Activated CD4-positive, alpha-beta T cell treated with anti-CD3 and anti-CD28 coated beads for 24 hours (primary cell): ENCODE measurements at regions not wholly inside any gene's neighbourhood (a gene's known extent, or its start where the extent isn't known, plus 50 kb on each side); places are given as distances from the start of the nearest gene placed in this dataset.
A peak's percentile ranks its signal among the peaks of the same experiment; 100 is the strongest.
"Not testable (repeated sequence)": the region's sequence is repeated elsewhere in the genome, so short reads cannot be mapped to it uniquely, and the experiment has no call there.

Experiments used
- DNase-seq, 2 donors: peaks; one replicate each; pipeline ENCODE4 v3.0.0-alpha.2; 2020; ENCODE audit warnings: low read depth in 2 of 2

DNA sequence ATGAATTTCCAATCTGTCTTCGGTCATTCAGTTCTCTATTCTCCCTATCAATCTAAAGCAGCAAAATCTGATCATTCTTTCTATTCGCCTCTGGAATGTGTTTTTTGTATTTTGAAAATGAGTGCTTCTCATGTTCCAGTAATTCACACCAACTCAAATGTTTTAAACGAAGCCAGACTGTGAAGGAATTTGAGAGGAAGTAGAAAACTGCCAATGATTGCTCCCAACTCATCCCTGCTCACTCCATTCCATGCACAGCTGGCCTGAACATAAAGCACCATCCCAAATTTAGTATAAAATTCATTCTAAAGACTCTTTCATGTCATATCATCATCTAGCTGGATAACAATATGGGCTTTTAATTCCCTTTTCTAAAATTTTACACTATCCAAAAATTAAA is 123.8 kb downstream of the DUSP6 start:
- DNase-seq = no peak

DNA sequence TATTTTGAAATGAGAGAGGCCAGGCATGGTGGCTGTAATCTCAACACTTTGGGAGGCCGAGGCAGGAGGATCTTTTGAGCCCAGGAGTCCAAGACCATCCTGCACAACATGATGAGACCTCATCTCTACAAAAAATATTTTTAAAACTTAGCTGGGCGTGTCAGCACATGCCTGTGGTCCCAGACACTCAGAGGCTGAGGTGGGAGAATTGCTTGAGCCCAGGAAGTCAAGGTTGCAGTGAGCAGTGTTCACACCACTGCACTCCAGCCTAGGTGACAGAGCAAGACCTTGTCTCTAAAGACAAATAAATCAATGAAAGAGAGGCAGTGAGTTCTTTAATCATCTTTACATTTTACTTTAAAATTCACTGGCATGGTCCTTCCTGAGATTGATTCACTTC is 124.5 kb downstream of the DUSP6 start:
- DNase-seq = no peak

DNA sequence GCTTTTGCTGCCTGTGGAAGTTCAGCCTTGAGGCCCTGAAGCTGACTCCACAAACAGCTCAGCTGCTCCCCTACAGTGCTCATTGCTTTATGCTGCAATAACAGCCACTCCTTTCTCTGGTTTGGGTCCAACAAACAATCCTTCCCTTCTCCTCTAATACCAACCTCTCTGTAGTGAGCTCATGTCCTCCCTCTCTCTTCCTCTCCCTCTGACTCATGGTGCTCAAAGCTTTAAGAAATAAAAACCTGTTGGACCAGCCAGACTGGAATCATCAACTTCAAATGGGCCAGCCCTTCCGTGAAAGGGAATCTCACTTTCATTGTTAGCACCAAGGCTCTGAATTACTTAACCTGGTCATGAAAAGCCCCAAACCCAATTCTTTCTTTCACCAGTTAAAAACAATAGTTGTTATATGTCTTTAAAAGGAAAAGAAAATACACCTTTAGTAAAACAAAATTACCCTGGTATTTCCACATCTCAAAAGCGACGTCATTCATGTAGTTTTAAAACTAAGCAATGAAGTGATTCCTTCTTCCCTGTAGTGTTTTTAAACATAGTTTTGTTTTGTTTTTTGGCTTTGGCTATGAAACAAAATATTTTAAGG is 126.4 kb downstream of the DUSP6 start:
- peak; percentile 14 to 28 for DNase-seq

DNA sequence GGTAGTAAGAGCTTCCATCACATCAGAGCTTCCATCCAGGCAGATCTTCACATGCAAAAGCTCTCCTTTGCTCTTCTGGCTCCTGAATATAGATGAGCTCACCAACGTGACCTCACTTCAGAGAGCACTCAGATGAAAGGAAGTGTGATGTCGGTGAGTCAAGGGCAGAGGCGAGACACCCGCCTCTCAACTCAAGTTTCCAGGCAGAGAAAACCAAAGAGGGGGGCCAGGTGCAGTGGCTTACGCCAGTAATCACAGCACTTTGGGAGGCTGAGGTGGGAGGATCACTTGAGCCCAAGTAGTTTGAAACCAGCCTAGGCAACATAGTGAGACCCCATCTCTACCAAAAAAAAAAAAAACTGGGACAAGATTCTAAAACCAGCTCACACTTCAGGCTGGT is 126.9 kb downstream of the DUSP6 start:
- peak; percentile 60 to 69 for DNase-seq

DNA sequence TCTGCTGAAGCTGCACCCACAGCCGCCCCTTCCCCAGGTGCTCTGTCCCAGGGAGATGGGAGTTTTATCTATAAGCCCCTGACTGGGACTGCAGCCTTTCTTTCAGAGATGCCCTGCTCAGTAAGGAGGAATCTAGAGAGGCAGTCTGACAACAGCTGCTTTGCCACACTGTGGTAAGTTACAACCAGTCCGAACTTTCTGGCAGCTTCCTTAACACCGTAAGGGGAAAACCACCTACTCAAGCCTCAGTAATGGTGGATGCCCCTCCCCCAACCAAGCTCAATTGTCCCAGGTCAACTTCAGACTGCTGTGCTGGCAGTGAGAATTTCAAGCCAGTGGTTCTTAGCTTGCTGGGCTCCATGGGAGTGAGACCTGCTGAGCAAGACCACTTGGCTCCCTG is 129.7 kb downstream of the DUSP6 start:
- not testable (repeated sequence) for DNase-seq

DNA sequence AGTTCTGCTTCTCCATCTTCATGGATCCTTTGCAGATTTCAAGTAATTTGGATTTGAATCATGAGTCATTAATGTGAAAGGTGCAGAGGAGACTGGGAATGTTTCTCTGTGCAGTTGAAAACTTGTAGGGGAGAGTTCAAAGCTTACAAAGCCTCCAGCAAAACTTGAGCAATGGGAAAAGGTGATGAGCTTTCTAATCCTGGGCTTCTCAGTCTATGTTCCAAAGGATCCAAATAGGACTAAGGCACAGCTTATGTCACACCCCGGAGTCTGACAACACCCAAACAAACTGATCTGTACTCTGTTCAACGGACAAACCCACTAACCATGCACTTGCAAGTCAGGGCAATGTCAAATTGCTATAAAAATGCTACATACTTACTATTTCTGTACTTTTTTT is 134.8 kb downstream of the DUSP6 start:
- DNase-seq = no peak

DNA sequence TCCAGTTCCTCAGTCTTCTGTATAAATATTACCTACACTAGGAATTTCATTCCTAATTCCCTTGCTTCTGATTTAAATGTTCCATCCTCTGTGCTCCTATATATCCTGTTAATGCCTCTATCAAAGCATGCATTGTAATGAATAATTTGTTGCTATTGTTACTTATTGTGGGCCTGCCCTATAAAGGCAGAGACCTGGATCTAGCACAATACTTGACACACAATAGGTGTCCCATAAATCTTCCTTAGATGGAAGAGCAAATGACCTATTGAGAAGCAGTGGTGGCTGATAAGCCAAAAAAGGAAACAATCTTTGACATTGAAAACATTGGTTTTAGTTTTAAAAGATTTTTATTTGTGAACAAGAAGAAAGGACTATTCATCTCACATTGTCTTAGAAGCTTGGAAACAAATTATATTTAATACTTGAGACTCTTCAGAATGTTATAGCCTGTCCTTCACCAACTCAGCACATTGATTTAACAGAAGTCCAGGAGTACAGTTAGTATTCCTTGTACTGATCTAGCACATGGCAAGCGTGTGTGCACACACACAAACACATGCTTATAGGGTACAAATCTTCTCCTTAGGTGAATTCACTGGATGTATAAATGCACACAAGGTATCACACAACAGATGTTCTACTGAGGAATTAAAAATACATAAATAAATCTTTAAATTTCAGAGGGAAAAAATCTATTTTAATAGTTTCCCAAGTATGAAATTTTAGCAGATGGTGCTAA is 135.9 kb downstream of the DUSP6 start:
- DNase-seq = no peak

DNA sequence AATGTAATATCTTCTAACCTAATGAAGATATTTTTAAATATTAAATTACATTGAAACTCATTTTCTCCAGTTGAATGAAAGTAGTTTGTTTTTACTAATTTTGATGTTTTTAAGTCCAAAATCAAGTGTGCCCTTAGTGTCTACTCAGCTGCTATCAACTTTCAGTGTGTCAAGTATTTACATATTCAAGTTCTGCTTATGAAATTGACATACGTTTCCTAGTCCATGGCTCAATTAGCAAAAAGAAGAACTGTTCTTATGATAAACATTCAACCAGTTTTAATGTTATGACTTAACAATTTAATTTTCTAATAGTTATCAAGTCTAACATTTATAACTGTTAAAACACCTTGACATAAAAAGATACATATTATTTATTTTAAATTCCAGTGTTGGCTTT is 137.1 kb downstream of the DUSP6 start:
- DNase-seq = no peak

DNA sequence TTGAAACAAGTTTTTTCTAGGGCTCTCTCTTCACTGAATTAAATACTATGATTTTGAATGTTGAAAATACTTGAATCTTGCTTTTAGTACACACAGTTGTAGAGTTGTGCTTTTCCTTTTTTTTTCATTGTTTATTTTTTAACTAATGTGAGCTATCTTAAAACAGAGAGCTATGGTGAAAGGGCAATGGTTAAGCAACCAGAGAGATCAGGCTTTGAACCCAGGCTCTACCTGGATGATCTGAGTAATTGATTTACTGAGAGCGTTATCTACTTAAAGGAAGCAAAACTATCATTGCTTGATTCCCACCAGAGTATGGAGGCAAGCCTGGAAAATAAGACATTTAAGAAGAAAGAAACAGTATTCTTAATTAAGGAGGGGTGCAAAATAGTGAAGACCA is 138.6 kb downstream of the DUSP6 start:
- no peak for DNase-seq

DNA sequence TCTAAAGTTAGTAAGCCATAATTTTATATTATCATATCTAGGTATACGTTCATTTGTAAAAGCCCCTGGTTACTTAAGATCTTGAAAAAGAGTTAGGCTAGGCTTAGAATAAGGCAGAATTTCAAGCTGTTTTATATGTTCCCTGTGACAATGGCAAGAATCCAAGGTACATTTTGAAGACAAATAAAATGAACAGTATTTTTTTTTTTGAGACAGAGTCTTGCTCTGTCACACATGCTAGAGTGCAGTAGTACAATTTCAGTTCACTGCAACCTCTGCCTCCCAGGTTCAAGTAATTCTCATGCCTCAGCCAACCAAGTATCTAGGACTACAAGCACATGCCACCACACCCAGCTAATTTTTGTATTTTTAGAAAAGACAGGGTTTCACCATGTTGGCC is 139.2 kb downstream of the DUSP6 start:
- DNase-seq = no peak

DNA sequence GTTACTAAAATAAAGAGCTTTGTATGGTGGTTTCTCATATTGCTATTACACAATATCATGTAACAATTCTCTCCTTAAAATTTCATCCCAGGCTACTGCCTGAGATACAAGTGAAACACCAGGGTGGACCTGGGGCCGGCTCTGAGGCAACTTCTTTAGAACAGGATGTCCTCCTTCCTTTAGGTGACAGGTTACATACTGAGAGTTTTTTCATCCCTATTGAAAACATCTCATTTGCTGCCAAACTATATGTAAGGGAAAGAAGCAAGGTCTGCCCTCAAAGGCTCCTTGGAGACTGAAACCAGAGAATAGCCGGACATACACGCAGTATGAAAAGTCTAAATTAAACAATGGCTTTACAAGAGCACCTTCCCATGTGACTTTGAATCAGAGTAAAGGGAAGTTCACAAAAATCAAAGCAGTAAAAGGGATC is 139.9 kb downstream of the DUSP6 start:
- no peak for DNase-seq

DNA sequence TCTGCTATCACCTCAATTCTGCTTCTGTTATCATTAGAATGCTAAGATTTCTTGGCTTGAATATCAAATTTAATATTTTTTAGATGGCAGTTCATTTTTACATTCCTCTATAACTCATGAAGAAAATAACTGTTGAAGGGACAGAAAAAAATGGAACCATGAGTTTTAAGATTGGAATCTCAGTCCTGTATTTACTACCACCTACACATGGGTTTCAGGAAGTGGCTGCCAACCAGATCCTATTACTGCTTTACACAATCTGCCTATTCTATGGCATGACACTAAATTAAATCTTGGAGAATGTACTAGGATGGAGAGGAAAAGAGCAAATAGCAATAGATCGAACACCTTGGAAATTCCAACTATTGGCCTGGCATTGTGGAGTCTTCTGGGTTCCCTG is 140.8 kb downstream of the DUSP6 start:
- no peak for DNase-seq

DNA sequence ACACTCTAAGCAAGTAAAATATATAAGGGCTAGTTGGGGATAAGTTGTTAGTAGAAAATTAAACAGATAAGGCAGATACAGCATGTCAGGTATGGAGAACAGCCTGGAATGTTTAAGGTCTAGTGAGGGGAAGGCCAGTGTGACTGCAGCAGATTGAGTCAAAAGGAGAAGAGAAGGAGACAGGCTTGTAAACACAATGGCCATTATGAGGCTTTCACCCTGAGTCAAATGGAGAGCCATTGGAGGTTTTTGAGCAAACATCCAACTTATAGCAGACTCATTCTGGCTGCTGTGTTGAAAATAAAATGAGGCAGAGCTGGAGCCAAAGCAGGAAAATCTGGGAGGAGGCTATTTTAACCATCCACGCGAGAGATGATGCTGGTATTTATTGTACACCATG is 142.0 kb downstream of the DUSP6 start:
- no peak for DNase-seq

DNA sequence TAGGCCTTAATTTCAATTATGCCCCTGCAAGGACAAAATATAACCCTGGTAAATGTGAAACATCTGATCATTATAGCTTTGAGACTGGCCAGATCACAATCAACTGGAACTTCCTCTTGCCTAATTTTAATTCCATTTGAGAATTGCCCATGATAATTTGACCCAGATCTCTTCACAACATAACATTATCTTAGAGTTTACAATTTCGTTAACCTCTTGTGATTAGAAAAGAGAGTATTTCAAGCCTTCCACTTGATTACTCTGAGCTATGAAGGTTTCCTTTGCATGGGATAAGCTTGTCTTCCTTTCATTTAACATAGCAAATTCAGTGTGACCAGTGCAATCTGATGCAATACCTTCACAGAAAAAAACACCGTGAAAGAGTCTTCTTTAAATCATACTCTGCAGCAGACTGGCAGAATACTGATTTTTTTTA is 143.6 kb downstream of the DUSP6 start:
- DNase-seq = no peak

DNA sequence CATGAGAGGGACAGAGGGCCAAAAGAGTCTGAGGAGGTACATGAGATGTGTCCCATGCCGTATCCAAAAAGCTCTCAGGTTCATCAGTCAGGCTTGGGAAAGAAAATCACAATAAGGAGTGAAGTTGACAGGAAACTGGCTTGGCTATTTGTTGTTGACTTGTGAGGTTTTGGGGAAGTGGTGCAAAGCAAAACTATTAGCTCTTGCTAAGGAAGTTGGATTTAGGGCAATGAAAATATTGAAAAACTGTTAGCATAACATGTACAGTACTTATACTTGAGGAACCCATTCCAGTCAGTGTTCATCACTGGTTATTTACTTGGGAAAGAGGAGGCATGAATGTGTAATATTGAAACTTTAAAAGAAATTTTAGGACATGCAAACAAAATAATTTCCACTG is 145.9 kb downstream of the DUSP6 start:
- no peak for DNase-seq

DNA sequence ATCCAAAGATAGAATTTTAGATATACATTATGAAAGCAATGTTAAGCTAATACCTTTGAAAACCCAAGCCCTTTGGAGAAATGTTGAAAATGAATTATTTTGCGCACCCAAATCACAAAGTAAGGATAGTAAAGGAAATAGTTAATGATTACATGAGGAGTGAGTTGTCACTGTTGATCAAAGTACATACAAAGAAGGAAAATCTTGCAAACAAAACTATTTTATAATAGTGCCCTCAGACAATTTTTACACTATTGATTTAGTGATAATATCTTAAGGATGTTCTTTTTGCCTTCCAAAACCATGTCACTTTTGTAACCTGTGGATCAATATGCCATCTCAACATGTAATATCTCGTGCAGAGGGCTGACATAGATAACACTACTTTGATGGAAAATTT is 146.8 kb downstream of the DUSP6 start:
- no peak for DNase-seq

DNA sequence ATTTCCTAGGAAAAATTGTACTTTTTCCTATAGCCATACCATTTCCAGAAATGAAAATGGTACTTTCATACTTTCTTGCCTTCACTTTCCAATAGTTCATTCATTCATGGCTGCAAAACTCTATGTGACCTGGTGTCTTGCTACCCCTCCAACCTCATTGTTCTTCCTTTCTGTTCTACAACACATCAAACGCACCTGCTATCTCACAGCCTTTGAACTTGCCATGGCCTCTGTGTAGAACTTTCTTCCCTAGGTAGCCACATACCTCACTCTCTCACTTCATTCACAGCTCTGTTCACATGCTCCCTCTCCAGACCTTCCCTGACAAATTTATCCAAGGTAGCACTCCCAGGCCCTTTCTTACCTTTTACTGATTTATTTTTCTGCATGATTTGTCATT is 149.2 kb downstream of the DUSP6 start:
- DNase-seq = no peak

DNA sequence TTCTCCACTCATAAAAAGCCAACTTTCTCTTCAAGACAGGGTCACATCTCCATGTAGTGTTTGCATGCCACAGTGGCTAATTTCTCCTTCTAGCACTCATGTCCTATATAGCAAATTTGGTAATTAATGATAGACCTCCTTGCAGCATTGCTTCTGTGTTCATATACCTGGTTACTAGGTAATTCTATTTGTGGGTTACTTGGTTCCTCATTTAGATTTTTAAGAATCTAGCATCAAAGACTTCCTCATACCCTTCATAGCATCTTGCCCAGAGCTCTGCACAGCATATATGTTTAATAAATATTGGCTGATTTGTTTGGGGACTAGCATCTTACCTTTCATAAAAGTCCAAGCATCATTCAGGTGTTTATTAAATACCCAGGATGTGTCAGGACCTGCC is 152.1 kb downstream of the DUSP6 start:
- DNase-seq = no peak

DNA sequence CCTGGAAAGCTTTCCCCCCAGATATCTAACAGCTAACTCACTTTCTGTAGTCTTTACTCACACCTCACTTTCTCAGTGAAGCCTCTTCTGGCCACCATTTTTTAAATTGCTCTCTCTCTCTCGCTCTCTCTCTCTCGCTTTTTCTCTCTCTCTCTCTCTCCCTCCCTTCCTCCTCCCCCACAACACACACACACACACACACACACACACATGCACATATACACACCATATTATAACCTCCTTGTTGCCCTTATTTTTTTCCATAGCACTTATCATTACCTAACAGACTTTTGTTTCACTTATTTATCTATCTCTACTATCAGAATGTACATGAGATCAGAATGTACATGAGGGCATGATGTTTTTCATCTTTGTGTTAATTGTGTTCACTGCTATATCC is 156.8 kb downstream of the DUSP6 start:
- DNase-seq = no peak

DNA sequence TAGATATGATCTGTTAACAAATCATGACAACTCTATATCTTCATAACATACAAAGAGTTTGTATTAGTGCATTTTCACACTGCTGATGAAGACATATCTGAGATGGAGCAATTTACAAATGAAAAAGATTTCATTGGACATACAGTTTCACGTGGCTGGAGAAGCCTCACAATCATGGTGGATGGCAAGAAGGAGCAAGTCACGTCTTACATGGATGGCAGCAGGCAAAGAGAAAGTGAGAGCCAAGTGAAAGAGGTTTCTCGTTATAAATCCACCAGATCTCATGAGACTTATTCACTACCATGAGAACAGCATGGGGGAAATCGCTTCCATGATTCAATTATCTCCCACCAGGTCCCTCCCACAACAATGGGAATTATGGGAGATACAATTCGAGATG is 157.6 kb downstream of the DUSP6 start:
- DNase-seq = no peak

DNA sequence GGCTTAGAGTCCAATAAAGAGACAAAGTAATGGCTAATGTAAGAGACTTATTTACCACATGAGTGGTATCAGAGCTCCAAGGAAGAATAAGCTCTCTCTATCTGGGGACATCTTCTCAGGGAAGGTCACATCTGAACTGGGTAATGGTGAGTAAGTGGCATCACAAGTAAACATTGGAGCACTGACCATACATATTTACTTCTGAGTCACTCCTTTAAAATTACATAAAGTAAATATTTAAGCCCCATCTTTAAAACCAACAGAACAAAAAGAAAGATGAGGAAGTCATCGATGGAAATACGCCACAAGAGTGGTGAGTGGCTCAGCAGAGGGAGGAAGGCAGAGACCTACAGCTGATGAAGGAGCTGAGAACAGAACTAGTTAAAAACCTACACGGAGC is 159.9 kb downstream of the DUSP6 start:
- no peak for DNase-seq

DNA sequence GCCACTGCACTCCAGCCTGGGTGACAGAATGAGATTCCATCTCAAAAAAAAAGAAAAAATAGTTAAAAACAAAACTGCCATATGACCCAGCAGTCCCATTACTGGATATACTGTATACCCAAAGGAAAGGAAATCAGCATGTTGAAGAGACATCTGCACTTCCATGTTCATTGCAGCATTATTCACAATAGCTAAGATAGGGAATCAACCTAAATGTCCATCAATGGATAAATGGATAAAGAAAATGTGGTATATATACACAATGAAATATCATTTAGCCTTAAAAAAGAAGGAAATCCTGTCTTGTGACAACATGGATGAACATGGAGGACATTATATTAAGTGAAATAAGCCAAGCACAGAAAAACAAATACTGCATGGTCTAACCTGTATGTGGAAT is 160.7 kb downstream of the DUSP6 start:
- DNase-seq = not testable (repeated sequence)

DNA sequence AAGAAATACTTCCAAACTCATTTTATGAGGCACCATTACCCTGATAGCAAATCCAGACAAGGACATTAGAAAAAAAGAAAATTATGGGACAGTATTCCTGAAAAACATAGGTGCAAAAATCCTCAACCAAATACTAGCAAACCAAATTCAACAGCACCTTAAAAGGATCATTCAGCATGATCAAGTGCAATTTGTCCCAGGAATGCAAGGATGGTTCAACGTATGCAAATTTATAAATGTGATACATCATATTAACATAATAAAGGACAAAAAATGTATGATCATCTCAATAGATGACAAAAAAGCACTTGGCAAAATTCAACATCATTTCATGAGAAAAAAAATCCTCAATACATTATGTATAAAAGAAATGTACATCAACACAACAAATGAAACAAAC is 162.9 kb downstream of the DUSP6 start:
- no peak for DNase-seq

DNA sequence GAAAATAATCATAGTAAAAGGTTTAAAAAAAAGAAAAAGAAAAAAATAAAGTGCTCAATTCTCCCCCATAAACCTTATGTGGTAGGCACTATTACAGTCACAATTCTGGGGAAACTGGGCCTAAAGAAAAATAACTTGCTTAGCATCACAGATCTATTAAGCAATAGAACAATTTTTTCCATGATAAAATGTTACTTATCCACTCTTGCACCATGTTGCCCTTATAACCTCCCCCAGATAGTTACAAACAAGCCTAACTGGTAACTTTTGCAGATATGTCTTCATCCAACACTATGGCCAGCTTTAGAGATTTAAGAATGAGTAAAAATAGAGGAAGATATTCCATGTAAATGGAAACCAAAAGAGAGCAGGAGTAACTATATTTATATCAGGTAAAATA is 164.8 kb downstream of the DUSP6 start:
- no peak for DNase-seq
